Epithelial cell of esophagus (primary cell): ENCODE measurements at regions not wholly inside any gene's neighbourhood (a gene's known extent, or its start where the extent isn't known, plus 50 kb on each side); places are given as distances from the start of the nearest gene placed in this dataset.
"Not testable (repeated sequence)": the region's sequence is repeated elsewhere in the genome, so short reads cannot be mapped to it uniquely, and the experiment has no call there.

Source experiments
- DNase-seq: peaks from one replicate; pipeline ENCODE4 v3.0.0; 2010; ENCODE audit warnings: low read depth
- H3K4me3 ChIP-seq: 2 replicates; pipeline ENCODE4 v1.5.1; 2011; ENCODE audit warnings: mild to moderate bottlenecking, low read length, control low read depth
- TF ChIP-seq, protein P1 (sequence below): IDR thresholded peaks from 2 replicates; pipeline ENCODE4 v1.5.1; 2011; ENCODE audit warnings: low read depth, mild to moderate bottlenecking, low read length, control low read depth, inconsistent platforms; ENCODE audit not compliant: insufficient read depth; ENCODE audit errors: missing control alignments

- H3K4me3 ChIP-seq, result no peak overlapping the region
- DNase-seq, result no peak
- TF ChIP-seq, protein P1, sequence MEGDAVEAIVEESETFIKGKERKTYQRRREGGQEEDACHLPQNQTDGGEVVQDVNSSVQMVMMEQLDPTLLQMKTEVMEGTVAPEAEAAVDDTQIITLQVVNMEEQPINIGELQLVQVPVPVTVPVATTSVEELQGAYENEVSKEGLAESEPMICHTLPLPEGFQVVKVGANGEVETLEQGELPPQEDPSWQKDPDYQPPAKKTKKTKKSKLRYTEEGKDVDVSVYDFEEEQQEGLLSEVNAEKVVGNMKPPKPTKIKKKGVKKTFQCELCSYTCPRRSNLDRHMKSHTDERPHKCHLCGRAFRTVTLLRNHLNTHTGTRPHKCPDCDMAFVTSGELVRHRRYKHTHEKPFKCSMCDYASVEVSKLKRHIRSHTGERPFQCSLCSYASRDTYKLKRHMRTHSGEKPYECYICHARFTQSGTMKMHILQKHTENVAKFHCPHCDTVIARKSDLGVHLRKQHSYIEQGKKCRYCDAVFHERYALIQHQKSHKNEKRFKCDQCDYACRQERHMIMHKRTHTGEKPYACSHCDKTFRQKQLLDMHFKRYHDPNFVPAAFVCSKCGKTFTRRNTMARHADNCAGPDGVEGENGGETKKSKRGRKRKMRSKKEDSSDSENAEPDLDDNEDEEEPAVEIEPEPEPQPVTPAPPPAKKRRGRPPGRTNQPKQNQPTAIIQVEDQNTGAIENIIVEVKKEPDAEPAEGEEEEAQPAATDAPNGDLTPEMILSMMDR, result no peak
Measured at GRCh38 chr4:118587116-118587831, 97.9 kb upstream of the METTL14 start.

- no peak for DNase-seq
- no peak overlapping the region for H3K4me3 ChIP-seq
- TF ChIP-seq, protein P1, result no peak
Measured at GRCh38 chr4:118587946-118588345, 97.2 kb upstream of the METTL14 start.

DNA sequence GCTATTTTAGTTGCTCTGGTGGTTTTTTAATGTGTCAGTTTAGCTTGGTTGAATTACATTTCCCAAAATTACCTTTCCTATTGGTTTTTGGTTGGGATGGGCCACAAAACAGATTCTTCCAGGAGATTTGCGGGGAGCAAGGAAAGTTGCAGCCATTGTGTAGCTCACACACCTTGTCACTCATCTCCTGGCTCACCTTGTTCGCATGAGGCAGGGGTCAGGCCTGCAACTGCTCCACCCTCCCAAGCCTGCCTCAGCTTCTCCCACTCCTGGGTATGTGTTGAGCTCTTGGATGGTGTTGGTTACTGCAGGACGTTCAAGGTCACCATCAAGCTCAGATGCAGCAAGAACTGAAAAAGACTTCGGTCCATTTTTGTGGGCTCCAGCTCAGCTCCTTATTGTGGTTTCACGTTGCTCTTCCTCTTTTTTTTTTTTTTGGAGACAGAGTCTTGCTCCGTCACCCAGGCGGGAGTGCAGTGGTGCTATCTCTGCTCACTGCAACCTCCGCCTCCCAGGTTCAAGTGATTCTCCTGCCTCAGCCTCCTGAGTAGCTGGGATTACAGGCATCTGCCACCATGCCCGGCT, 95.6 kb upstream of the METTL14 start:
- no peak for DNase-seq
- TF ChIP-seq, protein P1, result no peak
- no peak overlapping the region for H3K4me3 ChIP-seq

GRCh38 chr4:118591339-118592046, 93.7 kb upstream of the METTL14 start:
- peak overlapping the region; percentile 59 for H3K4me3 ChIP-seq

DNA sequence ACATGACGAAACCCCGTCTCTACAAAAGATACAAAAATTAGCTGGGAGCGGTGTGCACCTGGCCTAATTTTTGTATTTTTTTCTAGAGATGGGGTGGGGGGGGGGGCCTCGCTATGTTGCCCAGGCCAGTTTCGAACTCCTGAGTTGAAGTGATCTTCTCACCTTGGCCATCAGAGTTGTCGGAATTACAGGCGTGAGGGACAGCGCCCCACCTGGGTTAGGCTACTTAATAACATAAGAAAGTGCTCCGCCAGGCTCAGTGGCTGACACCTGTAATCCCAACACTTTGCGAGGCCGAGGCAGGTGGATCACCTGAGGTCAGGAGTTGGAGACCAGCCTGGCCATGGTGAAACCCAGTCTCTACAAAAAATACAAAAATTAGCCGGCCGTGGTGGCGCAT, 92.9 kb upstream of the METTL14 start:
- DNase-seq, result not testable (repeated sequence)
- peak overlapping the region; percentile 59 for H3K4me3 ChIP-seq

More at GRCh38 chr4:118591339-118592046, 93.7 kb upstream of the METTL14 start:
- peak; percentile 93 for DNase-seq

GRCh38 chr4:118595883-118596282, 89.3 kb upstream of the METTL14 start:
- DNase-seq, H3K4me3 ChIP-seq: not testable (repeated sequence)

DNA sequence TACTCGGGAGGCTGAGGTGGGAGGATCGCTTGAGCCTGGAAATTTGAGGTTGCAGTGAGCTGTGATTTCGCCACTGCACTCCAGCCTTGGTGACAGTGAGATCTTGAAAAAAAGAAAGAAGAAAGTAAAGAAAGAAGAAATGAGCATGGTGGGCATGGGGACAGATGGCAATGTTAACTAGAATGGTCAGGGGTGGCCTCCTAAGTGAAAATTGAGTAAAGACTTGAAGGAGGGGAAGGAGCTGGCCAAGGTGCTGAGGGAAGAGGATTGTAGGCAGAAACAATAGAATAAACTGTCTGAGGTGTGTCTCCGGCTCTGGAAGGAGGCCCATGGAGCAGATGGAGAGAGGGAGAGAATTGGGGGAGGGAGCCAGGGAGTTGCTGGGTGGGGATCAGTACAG, 60.1 kb upstream of the METTL14 start:
- not testable (repeated sequence) for DNase-seq, H3K4me3 ChIP-seq

DNA sequence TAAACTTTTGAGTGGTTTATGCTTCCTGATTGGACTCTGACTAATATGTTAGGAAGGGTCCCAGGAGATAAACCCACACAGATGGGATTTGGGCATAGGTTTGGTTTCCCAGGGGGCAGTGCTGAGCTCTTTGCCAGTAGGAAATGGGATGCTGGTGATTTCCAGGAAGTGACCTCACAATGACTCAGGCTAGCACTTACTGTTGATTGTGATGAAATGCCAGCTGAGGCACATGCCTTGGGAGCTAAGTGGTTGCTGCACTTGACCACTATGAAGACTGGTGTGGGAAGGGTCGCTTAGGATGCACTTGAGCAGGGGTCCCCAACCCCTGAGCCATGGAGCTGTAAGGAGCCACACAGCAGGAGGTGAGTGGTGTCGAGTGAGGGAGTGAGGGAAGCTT, 55.5 kb upstream of the METTL14 start:
- H3K4me3 ChIP-seq, result not testable (repeated sequence)
- peak; percentile 65 for DNase-seq
- TF ChIP-seq, protein P1, result peak; percentile 18

GRCh38 chr4:118630897-118631296, 54.3 kb upstream of the METTL14 start:
- DNase-seq, H3K4me3 ChIP-seq: not testable (repeated sequence)

DNA sequence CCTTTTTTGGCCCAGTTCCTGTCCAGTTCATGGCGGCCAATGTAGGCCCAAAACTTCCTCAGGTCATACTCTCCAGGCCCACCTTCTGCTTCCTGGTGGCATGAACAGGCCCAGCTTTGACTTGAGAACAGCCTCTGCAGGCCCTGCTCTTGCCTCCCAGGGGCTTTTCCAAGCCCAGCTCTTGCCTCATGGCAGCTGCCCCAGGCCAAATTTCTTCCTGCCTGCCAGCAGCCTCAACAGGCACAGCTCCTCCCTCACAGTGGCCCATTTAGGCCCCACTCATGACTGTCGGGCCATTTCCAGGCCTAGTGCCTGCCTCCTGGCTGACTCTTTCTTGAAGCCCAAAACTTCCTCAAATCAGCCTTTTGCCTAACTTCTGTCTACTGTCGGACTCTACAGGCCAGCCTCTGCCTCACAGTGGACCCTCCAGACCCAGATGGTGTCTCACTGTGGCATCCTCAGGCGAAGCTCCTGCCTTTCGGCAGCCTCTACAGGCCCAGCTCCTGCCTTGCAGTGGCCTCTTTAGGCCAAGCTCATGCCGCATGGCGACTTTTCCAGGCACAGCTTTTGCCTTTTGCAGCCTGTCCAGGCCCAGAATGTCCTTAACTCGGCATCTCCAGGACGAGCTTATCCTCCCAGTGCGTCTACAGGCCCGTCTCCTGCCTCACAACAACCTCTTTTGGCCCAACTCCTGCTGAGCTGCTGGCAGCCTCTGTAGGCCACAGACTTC, 53.7 kb upstream of the METTL14 start:
- H3K4me3 ChIP-seq, DNase-seq: not testable (repeated sequence)

GRCh38 chr4:118633476-118633875, 51.7 kb upstream of the METTL14 start:
- H3K4me3 ChIP-seq, result not testable (repeated sequence)

DNA sequence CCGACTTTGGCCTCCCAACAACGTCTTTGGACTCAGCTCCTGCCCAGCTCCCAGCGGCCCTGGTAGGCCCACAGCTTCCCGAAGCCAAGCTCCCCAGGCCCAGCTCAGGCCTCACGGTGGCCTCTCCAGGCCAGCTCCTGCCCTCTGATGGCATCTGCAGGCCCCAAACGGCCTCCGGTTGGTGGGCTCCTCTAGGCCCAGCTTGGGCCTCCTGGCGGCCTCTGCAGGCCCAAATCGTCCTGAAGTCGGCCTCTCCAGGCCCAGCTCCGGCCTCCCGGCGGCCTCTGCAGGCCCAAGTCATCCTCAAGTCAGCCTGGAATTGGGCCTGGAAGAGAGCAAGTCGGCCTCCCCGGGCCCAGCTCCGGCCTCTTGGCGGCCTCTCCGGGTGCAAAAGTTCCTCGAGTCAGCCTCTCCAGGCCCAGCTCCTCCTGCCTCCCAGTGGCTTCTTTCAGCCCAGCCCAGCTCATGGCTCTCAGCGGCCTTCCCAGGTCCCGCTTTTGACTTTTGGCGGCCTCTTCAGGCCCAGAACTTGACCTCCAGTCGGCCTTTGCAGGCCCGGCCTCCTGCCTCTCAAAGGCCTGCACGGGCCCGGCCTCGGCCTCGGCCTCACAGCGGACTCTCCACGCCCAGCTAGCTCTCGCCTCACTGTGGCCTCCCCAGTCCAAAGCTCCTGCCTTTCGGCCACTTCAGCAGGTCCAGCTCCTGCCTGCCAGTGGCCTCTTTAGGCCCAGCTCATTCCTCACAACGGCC, 50.9 kb upstream of the METTL14 start:
- DNase-seq, H3K4me3 ChIP-seq: not testable (repeated sequence)

More at GRCh38 chr4:118633476-118633875, 51.7 kb upstream of the METTL14 start:
- not testable (repeated sequence) for DNase-seq
